T1000 (cell line): ENCODE measurements at regions not wholly inside any gene's neighbourhood (a gene's known extent, or its start where the extent isn't known, plus 50 kb on each side); places are given as distances from the start of the nearest gene placed in this dataset.
"Not testable (repeated sequence)": the region's sequence is repeated elsewhere in the genome, so short reads cannot be mapped to it uniquely, and the experiment has no call there.

Source experiments
- DNase-seq: peaks from one replicate; lab custom pipeline; 2025; ENCODE audit warnings: mixed read lengths; lab: John Stamatoyannopoulos, UW

- no peak for DNase-seq
Measured at GRCh38 chr4:116122124-116122523, 963.3 kb downstream of the TRAM1L1 start.

DNA sequence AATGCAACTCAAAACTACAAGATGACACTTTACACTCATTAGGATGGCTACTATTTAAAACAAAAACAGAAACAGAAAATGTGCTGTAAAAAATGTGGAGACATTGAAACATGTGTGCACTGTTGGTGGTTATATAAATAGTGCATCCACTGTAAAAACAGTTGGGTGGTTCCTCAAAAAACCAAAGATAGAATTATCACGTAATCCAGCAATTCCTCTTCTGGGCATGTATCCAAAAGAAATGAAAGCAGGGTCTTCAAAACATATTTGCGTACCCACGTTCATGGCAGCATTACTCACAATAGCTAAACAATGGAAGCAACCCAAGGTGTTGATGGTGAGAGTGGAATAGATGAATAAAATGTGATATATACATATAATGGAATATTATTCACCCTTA, 967.2 kb downstream of the TRAM1L1 start:
- no peak for DNase-seq

GRCh38 chr4:116112861-116113260, 972.5 kb downstream of the TRAM1L1 start:
- not testable (repeated sequence) for DNase-seq

DNA sequence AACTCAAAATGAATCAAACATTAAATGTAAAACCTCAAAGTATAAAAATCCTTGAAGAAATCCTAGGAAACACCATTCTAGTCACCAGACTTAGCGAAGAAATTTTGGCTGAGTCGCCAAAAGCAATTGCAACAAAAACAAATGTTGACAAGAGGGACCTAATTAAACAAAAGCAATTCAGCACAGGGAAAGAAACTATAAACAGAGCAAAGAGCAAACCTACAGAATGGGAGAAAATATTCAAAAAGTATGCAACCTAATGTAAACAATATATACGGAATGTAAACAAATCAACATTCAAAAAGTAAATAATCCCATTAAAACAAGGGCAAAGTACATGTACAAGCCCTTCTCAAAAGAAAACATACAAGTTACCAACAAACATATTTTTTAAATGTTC, 974.7 kb downstream of the TRAM1L1 start:
- DNase-seq: no peak

- no peak for DNase-seq
Measured at GRCh38 chr4:116108606-116109005, 976.8 kb downstream of the TRAM1L1 start.

- no peak for DNase-seq
Measured at GRCh38 chr4:116101321-116101720, 984.1 kb downstream of the TRAM1L1 start.

- no peak for DNase-seq
Measured at GRCh38 chr4:116099596-116099995, 985.8 kb downstream of the TRAM1L1 start.

- not testable (repeated sequence) for DNase-seq
Measured at GRCh38 chr4:116097353-116097752, 983.9 kb upstream of the NDST4 start.

DNA sequence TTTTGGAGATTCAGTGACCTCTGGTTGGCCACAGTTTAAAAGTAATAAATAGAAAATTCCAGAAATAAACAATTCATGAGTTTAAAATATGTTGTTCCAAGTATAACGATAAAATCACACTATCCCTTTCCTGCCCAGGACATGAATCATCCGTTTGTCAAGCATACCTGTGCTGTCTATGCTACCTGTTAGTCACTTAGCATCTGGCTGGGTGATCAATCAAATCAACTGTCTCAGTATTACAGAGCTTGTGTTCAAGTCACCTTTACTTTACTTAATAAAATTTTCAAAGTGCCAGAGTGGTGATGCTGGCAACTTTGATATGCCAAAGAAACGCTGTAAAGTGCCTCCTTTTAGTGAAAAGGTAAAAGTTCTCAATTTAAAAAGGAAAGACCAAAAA, 979.5 kb upstream of the NDST4 start:
- DNase-seq: no peak

DNA sequence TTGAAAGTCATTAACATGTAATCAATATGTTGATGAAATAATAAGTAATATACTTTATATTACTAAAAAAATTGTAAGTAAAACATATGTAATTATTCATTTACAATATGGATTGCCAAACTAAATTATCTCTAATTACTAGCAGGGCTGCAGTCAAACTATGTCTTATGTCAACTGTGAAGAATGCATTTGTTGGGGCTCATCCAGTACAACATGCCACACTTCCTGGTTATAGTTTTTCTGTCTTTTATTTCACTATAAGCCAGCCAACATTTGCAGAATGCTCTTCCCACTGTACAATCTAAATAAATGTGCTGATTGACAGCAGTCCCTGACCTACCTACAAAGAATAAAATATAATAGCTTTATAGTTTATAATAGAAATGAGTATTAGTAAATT, 975.4 kb upstream of the NDST4 start:
- DNase-seq: no peak

DNA sequence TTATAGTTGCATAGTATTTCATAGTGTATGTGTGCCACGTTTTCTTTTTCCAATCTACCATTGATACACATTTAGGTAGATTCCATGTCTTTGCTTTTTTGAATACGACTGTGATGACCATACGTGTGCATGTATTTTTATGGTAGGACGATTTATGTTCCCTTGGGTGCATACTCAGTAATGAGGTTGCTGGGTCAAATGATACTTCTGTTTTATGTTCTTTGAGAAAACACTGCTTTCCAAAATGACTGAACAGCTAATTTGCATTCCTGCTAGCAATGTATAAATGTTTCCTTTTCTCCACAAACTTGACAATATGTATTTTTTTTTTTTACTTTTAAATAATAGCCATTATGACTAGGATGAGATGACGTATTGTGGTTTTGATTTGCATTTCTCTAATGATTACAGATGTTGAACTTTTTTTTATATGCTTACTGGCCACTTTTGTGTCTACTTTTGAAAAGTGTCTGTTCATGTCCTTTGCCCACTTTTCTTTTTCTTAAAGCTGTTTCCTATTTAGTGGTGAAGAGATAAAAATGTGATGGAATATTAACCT, 969.5 kb upstream of the NDST4 start:
- DNase-seq: no peak

DNA sequence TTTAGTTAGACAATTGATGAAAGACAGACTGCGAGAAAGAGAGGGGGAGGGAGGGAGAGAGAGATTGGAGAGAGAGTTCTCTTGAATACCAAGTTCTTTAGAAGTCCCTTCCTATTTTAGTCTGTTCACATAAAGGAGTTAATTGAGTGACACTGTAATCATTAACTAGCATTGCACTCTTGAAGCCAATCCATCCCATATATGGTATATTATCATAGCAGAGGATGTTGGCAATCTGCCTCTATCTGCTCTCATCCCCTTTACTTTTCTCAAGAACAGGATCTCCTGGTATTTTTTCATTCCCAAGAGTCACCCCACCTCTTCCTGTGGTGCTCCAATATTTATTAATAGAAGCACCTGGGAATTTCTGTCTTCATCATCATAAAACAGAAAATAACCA, 959.6 kb upstream of the NDST4 start:
- DNase-seq: no peak

- DNase-seq: no peak
Measured at GRCh38 chr4:116070283-116070682, 956.9 kb upstream of the NDST4 start.

DNA sequence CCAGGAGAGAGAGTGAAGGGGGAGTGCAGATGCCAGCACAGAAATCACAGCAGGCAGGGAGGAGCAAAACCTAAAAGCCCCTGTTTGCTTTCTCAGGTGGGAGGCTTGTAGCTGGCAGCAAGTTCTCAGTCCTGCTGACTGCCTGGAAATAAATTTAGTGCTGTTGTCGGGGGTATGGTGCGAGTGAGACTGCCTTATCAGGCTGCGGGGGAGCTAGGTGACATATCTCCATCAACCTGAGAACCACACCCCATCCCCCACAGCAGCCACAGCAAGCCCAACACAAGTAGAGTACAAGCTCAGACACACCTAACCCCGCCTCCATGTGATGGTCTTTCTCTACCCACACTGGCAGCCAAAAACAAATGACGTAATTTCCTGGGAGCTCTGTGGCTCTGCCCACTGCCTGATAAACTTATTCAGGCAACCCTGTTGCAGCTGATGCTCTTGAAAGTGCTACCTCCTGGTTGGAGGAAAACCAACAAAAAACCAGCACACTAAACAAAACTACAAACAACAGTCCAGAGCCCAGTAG, 953.4 kb upstream of the NDST4 start:
- no peak for DNase-seq

DNA sequence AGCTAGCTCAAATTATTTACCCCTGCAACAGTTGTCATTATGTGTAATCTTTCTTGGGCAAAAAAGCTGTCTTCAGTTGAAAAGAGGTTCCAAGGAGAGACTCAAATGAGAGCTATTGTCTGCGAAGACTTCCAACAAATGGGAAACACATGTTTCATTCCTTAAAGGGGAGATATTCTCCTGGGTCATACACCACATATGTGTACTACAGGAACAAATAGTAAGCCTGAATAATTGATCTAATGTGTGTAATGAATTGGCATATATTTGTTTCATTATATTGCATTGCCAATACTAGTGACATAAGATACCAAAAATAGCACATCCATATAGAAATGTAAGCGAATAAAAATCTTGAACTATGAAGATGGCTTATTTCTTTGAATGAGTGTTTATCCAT, 950.9 kb upstream of the NDST4 start:
- DNase-seq: no peak

- no peak for DNase-seq
Measured at GRCh38 chr4:116059361-116059760, 945.9 kb upstream of the NDST4 start.

DNA sequence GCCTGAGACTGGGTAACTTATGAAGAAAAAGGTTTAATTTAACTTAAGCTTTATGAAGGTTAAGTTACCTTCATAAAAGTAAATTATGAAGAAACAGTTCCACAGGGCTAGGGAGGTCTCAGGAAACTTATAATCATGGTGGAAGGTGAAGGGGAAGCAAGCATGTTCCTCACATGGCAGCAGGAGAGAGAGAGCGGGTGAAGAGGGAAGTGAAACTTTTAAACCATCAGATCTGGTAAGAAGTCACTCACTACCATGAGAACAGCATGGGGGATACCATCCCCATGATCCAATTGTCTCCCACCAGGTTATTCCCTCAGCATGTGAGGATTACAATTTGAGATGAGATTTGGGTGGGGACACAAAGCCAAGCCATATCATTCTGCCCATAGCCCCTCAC, 944.7 kb upstream of the NDST4 start:
- DNase-seq: no peak

DNA sequence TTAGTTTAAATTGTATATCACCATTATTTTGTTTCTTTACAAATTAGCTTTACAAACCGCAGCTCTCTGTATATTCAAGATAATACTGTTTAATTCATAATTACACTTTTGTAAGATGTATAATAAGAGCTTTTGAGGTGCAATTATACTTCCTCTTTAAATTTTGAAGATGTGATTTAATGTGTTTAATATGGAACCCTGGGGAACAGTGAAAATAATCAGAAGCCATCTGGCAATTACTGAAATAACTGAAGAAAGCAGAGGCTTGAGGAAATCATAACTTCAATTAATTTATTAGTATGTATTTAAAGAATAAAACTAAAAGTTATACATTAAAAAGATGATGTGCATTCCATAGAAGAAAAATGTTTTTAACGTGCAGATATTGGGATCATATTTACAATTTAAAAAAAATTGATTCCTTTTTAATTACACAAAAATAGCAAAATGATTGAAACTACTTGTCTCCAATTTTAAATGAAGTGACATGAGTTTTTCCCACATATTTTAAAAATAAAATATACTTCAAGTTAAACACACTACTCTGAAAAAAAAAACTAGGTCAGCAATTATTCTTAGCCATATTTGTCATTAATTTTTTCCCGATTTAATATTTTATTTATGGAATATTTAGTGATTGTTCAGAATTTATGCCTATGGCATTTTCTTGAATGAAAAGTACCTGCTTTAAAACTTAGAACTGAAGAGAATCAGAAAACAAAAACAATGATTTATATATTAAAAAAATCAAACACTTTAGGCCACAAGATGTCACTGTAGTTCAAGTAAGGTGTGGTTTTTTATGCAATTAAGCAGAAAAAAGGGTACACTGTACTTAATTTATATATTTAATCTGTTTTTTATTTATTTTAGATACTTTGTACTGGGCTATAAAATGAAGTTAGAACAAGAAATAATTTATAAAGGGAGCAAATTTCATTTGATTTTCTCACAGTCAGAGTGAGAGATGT, 942.7 kb upstream of the NDST4 start:
- DNase-seq: no peak

- no peak for DNase-seq
Measured at GRCh38 chr4:116027311-116027710, 913.9 kb upstream of the NDST4 start.

DNA sequence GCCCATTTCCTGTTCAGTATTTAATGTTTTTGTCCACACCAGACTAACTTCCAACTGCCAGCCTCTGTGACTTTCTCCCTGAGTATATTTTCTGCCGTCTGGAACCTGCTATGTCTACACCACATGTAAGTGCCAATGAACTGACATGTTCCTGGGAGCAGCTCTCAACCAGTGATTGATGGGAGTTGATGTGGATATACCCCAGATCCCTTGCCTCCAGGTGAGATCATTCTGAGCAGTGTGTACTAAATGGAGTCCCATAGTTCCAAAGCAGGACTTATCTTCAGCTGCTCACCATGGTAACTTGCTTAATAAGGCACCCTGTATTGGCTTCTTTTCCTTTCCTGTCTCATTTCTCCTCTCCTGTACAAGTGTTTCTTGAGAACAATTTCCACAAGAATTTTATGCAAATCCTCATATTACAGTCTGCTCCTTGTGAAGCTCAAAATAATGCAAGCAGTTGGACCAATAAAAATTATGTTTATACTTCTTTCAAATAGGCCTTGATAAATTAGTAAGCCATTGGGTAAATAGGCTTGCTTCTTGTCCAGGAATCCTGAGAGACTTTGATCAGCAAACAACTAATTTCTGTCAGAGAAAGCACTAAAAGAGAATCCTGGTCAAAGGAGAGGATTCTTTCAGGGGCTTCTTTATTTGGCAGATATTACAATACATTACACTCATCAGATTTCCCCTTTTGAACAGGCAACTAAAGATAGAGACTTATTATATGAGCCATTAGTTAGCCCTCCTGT, 911.7 kb upstream of the NDST4 start:
- DNase-seq: no peak

DNA sequence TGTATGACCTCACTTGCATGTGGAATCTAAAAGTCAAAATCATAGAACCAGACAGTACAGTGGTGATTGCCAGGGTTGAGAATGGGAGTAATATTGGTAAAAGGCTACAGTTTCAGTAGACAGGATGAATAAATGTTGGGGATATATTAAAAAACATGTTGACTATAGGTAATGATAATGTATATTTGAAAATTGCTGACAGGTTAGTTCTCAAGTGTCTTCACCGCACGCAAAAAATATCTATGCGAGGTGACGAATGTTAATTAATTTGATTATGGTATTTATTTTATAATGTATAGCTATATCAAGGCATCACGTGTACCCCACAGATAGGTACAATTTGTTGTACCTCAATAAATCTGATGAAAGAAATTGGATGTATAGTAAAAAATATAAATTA, 909.6 kb upstream of the NDST4 start:
- no peak for DNase-seq

DNA sequence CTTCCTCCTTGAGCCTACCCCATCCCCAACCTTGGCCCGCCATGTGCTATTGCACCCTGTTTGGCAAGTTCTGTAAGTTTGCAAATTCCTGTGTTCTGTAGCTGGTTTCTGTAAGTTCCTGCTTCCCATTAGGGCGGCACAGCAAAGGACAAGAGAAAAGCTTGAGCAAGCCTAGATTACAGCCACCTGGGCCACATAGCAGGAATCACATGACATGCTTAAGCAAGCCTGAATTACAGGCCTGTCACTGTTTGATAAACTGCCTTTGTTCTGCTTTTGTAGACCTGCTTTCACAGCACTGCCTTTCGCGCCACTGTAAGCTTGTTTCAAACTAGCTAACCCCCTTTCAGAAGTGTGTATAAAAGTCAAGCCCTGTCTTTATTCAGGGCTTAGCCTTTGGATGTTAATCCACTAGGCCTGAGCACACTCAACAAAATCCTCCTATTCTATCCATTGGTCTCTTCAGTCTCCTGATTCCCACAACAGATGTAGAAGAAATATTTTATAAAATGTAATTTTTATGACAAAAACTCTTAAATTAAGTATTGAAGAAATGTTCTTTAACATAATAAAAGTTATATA, 906.8 kb upstream of the NDST4 start:
- no peak for DNase-seq
